Nephron progenitor cell (in vitro differentiated cells): ENCODE measurements at regions not wholly inside any gene's neighbourhood (a gene's known extent, or its start where the extent isn't known, plus 50 kb on each side); places are given as distances from the start of the nearest gene placed in this dataset.

Source experiments
- DNase-seq: peaks from one replicate; pipeline ENCODE4 v3.0.0; 2021
- H3K27ac Mint-ChIP-seq: 2 replicates; pipeline ENCODE4 v1.8.0; 2021; ENCODE audit warnings: mild to moderate bottlenecking, moderate library complexity, mixed read lengths
- H3K27me3 Mint-ChIP-seq: 2 replicates; pipeline ENCODE4 v1.8.0; 2021; ENCODE audit warnings: mild to moderate bottlenecking, low read depth, mixed read lengths; ENCODE audit not compliant: poor library complexity
- H3K36me3 Mint-ChIP-seq: 2 replicates; pipeline ENCODE4 v1.8.0; 2021; ENCODE audit warnings: low read depth, mixed read lengths
- H3K4me1 Mint-ChIP-seq: 2 replicates; pipeline ENCODE4 v1.8.0; 2021; ENCODE audit warnings: mixed read lengths
- H3K4me3 Mint-ChIP-seq: 2 replicates; pipeline ENCODE4 v1.8.0; 2021; ENCODE audit warnings: mild to moderate bottlenecking, moderate library complexity, mixed read lengths
- H3K9me3 Mint-ChIP-seq: 2 replicates; pipeline ENCODE4 v1.8.0; 2021; ENCODE audit warnings: mild to moderate bottlenecking, moderate library complexity, mixed read lengths
- TF ChIP-seq, protein P1 (sequence below): fragments of 200-600 bp; sonication (generic); IDR thresholded peaks from 2 replicates; pipeline ENCODE4 v1.5.0; 2021; ENCODE audit warnings: antibody characterized with exemption

DNA sequence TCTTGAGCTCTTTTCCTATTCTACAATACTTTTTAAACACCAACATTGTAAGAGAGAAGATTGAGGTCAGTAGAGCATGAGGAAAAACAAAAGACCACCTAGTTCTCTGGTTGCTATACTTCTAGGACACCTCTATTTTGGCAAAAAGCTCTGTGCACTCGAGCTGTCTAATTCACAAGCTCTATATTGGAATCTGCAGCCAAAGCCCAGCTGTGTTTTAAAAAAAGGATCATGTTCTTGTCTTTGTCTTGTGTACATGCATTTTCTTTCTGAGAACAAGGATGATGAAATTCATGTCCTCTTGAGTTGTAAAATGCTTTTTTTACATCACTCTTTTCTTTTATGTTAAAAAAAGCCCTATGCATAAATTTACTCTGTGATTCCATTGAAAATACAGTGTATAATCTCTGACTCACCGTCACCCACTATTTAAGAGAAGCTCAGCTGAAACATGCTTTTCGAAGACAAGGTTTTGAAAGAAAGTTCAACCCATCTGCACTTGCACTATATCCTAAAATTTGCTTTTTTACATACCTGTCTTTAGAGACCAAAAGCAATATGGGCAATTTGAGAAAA lies 215.5 kb upstream of the VSTM2A start:
- DNase-seq = no peak

GRCh38 chr7:54330216-54330800 lies 211.9 kb upstream of the VSTM2A start:
- TF ChIP-seq, protein P1, sequence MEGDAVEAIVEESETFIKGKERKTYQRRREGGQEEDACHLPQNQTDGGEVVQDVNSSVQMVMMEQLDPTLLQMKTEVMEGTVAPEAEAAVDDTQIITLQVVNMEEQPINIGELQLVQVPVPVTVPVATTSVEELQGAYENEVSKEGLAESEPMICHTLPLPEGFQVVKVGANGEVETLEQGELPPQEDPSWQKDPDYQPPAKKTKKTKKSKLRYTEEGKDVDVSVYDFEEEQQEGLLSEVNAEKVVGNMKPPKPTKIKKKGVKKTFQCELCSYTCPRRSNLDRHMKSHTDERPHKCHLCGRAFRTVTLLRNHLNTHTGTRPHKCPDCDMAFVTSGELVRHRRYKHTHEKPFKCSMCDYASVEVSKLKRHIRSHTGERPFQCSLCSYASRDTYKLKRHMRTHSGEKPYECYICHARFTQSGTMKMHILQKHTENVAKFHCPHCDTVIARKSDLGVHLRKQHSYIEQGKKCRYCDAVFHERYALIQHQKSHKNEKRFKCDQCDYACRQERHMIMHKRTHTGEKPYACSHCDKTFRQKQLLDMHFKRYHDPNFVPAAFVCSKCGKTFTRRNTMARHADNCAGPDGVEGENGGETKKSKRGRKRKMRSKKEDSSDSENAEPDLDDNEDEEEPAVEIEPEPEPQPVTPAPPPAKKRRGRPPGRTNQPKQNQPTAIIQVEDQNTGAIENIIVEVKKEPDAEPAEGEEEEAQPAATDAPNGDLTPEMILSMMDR = no peak
- no peak for DNase-seq
- no peaks in the 10 kb centered on the region for H3K9me3 Mint-ChIP-seq
- no peak overlapping the region for H3K4me3 Mint-ChIP-seq
- H3K27me3 Mint-ChIP-seq = peaks cover 4% of the 10 kb centered on the region
- no peak overlapping the region for H3K27ac Mint-ChIP-seq
- H3K36me3 Mint-ChIP-seq = no peaks in the 10 kb centered on the region
- peaks cover 21% of the 10 kb centered on the region for H3K4me1 Mint-ChIP-seq

More for the DNA sequence above, 215.5 kb upstream of the VSTM2A start:
- H3K27me3 Mint-ChIP-seq = no peaks in the 10 kb centered on the region
- TF ChIP-seq, protein P1 = no peak
- no peaks in the 10 kb centered on the region for H3K36me3 Mint-ChIP-seq
- H3K4me3 Mint-ChIP-seq = no peak overlapping the region
- H3K4me1 Mint-ChIP-seq = peaks cover under 1% of the 10 kb centered on the region
- H3K27ac Mint-ChIP-seq = no peak overlapping the region
- peaks cover 23% of the 10 kb centered on the region for H3K9me3 Mint-ChIP-seq

GRCh38 chr7:54331311-54331710 lies 210.9 kb upstream of the VSTM2A start:
- H3K27me3 Mint-ChIP-seq = peaks cover 4% of the 10 kb centered on the region
- TF ChIP-seq, protein P1 = no peak
- DNase-seq = no peak
- peaks cover 21% of the 10 kb centered on the region for H3K4me1 Mint-ChIP-seq
- H3K36me3 Mint-ChIP-seq = no peaks in the 10 kb centered on the region
- H3K4me3 Mint-ChIP-seq = no peak overlapping the region
- H3K9me3 Mint-ChIP-seq = no peaks in the 10 kb centered on the region
- no peak overlapping the region for H3K27ac Mint-ChIP-seq

DNA sequence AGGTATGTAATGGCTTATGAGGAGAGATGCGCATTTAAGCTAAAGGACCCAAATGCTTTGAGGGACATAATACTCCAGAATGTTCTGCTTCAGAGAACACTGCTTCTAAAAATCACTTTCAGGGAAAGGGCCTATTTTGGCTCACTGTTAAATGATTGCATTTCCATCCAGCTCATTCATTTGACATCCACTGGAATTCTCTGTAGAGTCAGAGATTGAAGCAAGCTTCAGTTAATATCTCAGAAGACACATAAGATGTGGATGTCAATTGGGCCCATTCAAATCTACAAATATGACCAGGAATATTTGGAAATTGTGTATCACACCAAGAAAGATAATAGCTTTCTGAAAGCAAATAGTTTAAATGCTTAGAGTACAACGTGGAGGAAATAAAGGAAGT lies 209.9 kb upstream of the VSTM2A start:
- H3K36me3 Mint-ChIP-seq = no peaks in the 10 kb centered on the region
- no peak overlapping the region for H3K4me3 Mint-ChIP-seq
- H3K4me1 Mint-ChIP-seq = peaks cover 21% of the 10 kb centered on the region
- no peak overlapping the region for H3K27ac Mint-ChIP-seq
- DNase-seq = no peak
- TF ChIP-seq, protein P1 = no peak
- no peaks in the 10 kb centered on the region for H3K9me3 Mint-ChIP-seq
- H3K27me3 Mint-ChIP-seq = peaks cover 4% of the 10 kb centered on the region

- TF ChIP-seq, protein P1 = no peak
- Mint-ChIP-seq H3K27me3 (peaks cover 4% of the 10 kb centered on the region), H3K36me3 (no peaks in the 10 kb centered on the region), H3K4me3 (no peak overlapping the region), H3K9me3 (no peaks in the 10 kb centered on the region), H3K4me1 (peaks cover 34% of the 10 kb centered on the region), H3K27ac (no peak overlapping the region)
- no peak for DNase-seq
Observed at GRCh38 chr7:54333952-54334351, 208.2 kb upstream of the VSTM2A start.

DNA sequence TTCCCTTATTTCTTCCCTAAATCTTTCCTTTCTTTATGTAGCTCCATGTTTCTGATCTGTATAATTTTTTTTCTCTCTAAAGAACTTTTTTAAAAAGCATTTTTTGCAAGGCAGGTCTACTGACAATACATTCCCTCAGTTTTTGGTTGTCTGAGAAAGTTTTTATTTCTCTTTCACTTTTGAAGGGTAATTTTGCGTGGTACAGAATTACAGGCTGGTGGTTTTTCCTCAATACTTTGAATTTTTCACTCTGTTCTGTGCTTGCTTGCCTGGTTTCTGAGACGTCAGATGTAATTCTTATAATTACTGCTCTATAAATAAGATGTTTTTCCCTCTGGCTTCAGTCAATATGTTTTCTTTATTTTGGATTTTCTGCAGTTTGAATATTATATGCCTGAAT lies 205.4 kb upstream of the VSTM2A start:
- no peaks in the 10 kb centered on the region for H3K36me3 Mint-ChIP-seq
- no peaks in the 10 kb centered on the region for H3K9me3 Mint-ChIP-seq
- no peak overlapping the region for H3K27ac Mint-ChIP-seq
- H3K4me3 Mint-ChIP-seq = no peak overlapping the region
- no peak for DNase-seq
- peaks cover 4% of the 10 kb centered on the region for H3K27me3 Mint-ChIP-seq
- TF ChIP-seq, protein P1 = no peak
- peaks cover 36% of the 10 kb centered on the region for H3K4me1 Mint-ChIP-seq
